ENCODE measurements at regions not wholly inside any gene's neighbourhood (a gene's known extent, or its start where the extent isn't known, plus 50 kb on each side); places are given as distances from the start of the nearest gene placed in this dataset.

DNA sequence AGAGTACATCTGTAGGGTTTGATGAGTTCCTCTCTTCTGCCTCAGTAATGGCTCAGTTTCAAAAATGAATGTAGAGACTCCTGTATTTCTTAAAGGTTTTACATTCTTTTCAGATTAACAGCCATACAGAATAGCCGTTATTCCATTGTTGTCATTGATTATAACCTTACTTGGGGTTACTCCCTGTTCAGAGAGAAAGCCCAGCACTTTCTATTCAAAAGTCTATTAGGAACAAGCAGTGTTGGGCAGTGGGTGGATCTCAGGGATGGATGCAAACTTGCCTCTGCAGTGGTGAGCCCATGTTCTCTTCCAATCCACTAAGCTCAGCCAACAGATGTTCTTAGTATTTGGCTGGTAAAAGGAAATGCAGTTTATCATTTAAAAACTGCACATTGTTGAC is 342.6 kb upstream of the E2F7 start:
- no peak for DNase-seq

GRCh38 chr12:77406219-77406905 is 341.0 kb upstream of the E2F7 start:
- no peak for DNase-seq

GRCh38 chr12:77402716-77403115 is 337.3 kb upstream of the E2F7 start:
- DNase-seq, result no peak

DNA sequence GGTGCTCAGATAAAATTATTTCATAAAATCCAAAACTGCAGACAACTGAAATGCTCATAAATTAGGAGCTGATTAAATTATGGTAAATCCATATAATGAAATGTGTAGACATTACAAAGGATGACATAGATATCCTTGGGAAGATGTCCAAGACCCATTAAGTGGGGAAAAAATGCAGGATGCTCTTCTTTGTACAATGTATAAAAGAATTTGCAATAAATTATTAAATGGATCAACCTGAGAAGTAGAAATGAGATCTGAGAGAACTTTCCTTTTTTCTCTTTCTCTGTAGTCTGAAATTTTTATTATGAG is 336.4 kb upstream of the E2F7 start:
- no peak for DNase-seq

DNA sequence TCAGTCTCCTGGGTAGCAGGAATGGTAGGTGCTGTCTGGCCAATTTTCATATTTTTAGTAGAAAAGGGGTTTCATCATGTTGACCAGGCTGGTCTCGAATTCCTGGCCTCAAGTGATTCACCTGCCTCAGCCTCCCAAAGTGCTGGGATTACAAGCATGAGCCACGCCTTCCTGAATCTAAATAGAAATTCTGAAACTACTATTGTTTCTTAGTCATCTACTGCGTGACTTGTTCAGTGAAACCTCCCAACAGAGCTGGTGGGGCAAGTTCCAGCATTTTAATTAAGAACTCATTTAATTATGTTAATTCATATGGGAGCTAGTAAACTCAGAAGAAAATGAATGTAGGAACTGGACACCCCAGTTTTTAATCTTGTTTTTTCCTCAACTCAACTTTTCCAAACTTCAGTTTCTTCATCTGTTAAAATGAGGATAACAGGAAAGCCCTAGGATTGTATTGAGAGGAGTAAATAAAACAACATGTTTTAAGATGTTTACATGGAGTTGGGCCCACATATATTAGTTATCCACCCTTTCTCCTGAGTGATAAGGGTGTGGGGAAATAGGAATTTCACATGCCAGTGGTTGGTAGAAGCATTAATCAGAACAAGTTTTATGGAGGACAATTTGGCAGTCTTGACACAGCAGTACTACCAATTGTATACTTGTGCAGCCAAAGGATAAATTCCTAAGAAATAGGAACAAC is 335.8 kb upstream of the E2F7 start:
- no peak for DNase-seq

DNA sequence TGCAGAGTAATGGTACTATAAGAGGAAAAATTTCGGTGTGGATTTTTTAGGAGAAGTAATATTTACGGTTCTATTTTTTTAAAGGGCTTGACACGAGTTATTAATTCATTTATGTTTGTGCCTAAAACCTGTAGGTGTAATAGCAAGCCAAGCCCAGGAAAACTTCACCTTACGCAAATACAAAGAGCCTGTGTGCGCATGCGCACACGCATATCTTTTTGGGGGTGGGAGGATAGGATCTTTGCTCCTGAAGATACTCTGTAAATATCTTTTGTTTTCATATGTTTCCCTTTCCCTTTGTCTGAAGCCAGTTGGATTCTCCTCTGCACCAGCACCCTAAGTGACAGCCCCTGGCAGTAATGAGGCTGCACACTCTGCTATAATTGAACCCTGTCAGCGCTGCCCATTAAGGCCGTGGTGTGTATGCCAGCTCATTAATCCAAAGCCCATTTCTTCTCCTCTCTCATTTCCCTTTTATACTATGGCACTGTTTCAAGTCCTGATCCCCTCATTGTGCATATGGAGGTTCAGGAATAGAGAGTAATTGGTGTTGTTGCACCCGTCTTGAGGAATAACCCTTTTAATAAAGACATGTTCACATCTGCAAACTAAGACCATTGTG is 327.2 kb upstream of the E2F7 start:
- DNase-seq, result peak in 8 of 58 donors; percentile 2 to 46 (median 5)

DNA sequence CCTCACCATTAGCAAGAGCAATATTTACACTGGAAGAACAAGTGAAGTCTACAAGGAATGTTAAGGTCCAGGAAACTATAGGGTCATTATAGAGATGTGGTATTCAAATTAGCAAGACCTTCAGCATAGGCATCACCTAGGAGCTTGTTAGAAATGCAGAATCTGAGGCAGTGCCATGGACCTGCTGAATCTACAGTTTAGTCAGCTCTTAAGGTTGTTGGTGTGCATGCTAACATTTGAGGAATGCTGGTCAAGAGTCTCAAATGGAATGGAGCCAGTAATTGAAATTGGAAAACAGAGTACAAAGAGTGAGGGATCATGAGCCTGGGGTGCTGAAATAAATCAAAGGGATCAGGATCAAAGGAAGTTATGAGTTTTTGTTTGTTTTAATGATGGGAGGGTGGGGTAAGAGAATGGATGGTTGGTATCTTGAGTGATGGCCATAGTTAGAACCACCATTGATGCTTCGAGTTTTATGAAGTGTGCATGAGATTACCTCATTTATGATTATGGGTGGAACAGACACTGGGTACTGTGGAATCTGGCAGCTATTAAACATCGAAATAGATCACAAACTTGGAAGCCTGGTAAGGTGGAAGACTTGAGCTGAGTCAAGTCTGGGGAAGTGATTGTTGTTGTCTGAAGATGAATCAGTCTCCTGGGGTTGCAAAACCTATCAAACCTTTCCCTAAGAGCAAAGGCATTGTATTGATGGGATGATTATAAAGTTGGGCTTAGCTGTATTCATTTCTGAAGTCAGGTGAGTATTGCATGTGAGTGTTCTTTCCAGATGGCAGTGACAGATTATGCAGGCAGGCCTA is 323.3 kb upstream of the E2F7 start:
- DNase-seq, result no peak

GRCh38 chr12:77387671-77388070 is 322.3 kb upstream of the E2F7 start:
- DNase-seq, result no peak

DNA sequence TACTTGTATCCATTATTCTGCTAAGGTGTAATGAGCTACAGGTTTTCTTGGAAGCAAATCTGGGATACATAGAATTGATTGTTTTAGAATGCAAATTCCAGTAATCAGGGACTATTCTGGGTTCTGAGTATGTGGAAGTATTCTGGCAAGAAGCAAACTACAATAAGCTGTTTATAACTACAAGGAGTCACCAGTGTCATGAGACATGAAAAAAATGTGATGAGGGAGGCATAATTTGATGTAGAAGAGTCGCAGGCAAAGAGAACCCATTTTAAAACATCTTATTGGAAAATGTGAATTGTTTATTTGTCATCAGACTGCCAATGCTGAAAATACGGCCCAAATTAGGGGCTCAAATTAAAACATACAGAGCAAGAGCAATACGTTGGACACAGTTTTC is 321.8 kb upstream of the E2F7 start:
- no peak for DNase-seq

DNA sequence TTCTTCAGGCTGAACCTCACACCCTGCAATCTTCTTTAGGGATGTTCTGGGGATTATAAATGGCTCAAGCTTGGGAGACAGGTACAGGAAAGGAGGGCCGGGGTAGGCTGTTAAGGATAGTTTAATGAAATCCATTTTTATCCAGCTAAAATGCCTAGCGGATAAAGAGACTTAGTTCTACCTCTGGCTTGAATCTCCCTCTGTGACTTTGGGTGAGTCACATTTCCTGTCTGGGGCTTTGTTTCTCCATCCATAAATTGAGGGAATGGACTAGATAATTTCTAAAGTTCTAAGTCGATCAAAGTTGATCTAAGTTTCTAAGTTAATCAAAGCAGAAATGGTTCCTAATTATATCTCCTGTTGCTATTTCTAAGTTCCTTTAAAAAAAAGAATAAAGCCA is 319.6 kb upstream of the E2F7 start:
- DNase-seq, result no peak

DNA sequence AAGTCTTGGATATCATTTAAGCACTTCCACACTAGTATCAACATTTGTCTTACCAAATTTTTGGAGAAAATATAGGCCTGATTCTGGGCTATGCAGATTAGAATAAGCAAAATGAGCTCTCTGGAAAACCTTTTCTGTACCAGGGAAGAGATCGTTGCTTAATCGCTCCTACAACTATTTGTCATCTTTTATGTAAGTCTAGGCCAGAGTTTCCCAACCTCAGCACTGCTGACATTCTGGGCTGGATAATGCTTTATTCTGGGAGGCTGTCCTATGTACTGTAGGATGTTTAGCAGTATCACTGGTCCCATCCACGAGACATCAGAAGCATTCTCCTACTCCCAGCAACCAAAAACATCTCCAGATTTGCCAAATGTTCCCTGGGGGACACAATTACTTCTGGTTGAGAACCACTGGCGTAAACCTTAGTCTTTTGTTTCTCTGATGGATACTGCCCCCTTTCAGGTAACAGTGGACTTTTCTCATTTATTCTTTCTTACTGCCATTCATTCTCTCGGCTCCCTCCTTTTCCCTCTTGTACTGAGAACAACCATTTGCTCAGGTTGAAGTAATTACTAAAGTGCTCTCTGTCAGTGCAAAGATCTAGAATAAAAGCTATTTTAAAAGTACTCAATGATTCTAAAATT is 316.9 kb upstream of the E2F7 start:
- DNase-seq, result no peak

- DNase-seq, result no peak
Measured at GRCh38 chr12:77377622-77378021, 312.3 kb upstream of the E2F7 start.

- no peak for DNase-seq
Measured at GRCh38 chr12:77377116-77377515, 311.7 kb upstream of the E2F7 start.

DNA sequence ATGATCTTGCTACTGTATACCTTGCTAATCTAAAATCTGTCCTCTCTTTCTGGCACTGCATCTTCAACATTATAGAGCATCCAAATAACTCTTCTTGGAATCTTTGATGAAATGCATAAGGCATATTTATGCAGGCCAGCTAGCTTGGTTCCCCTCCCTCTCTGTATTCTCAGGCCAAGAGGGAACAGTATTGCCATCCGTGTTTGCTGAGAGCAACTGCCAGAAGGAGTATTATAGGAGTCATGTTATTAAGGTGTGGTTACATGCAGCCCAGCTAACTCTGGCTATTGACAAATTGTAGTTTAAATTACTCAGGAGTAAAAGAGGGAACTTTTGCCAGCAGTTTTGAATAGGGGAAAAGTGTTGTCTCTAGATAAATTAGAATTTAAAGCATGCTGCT is 309.3 kb upstream of the E2F7 start:
- DNase-seq, result no peak

GRCh38 chr12:77372494-77372893 is 307.1 kb upstream of the E2F7 start:
- no peak for DNase-seq

DNA sequence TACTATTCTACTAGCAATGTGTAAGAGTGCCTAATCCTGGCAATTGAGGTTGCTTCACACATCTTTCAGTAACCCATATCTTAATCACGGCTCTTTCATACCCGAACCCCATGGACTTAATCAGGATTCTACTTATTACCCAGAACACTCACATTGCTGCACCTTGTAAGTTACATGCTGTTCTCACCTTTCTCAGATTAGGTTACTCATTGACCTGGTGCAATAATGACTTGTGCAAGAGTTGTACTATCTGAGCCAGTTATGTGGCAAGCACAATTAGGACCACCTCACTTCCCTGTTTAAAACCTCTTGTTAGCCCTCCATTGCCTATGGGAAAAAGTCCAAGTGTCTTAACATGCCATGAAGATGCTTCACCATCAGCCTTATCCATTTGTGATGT is 306.7 kb upstream of the E2F7 start:
- no peak for DNase-seq

DNA sequence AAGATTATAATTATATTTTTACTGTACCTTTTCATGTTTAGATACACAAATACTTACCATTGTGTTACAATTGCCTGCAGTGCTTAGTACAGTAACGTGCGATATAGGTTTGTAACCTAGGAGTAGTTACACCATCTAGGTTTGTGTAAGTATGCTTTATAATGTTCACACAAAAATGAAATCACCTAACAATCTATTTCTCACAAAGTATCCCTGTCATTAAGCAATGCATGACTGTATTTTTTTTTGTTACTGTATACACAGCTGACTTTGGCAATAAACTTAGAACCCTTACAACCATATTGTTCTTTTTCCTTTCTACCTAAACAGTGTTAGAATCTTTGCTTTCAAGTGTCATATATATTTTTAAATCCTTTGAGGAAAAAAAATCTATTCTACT is 303.0 kb upstream of the E2F7 start:
- DNase-seq, result no peak

DNA sequence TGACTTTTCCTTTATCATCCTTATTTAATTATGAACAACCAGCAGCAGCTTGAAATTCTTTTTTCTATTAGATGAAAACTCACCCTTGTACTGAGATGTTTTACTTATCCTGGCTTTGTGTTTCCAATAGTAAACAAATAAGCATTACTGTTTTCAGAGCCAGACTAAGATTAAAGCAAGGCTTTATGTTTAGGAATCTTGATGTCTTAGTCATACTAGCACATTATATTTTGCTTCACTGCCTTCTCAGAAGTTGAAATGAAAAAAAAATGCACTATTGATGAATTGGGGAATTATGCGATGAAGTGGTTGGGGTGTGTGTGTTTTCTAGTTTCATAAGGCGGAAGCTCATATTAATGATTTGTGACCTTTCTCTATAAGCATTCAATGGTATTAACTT is 301.2 kb upstream of the E2F7 start:
- no peak for DNase-seq

- peak in 1 of 58 donors; percentile 3 for DNase-seq
Measured at GRCh38 chr12:77364400-77364799, 299.0 kb upstream of the E2F7 start.

GRCh38 chr12:77362509-77363210 is 297.3 kb upstream of the E2F7 start:
- DNase-seq, result no peak

- no peak for DNase-seq
Measured at GRCh38 chr12:77357655-77358054, 292.3 kb upstream of the E2F7 start.
